ENCODE measurements at regions not wholly inside any gene's neighbourhood (a gene's known extent, or its start where the extent isn't known, plus 50 kb on each side); places are given as distances from the start of the nearest gene placed in this dataset.

GRCh38 chr4:35649011-35649410, 595.3 kb downstream of the ARAP2 start:
- intact Hi-C loops (cut with micrococcal nuclease): no loop called here
- no peaks in the 10 kb centered on the region for H3K4me1 Mint-ChIP-seq
- H3K4me3 Mint-ChIP-seq: no peak overlapping the region
- H3K27me3 Mint-ChIP-seq: no peaks in the 10 kb centered on the region
- H3K9me3 ChIP-seq (ENCODE audit: control insufficient read depth in 1 of 2, low read length in 2 of 2): no peaks in the 10 kb centered on the region
- POLR2A ChIA-PET (ENCODE audit: partially characterized antibody): no interaction called here
- H3K27me3 ChIP-seq (ENCODE audit: insufficient read depth, low read length): no peaks in the 10 kb centered on the region
- peaks cover 0 to 5% (median 0%) of the 10 kb centered on the region in 8 donors for H3K9me3 Mint-ChIP-seq
- no peak overlapping the region for H3K27ac ChIP-seq (ENCODE audit: low read depth, low read length)
- DNase-seq: no peak
- H3K36me3 Mint-ChIP-seq: no peaks in the 10 kb centered on the region
- H3K27ac Mint-ChIP-seq: no peak overlapping the region
- no peaks in the 10 kb centered on the region for H3K4me1 ChIP-seq (ENCODE audit: insufficient read depth, low read length)
- H3K4me3 ChIP-seq (ENCODE audit: low read length in 2 of 2): no peak overlapping the region
- H3K36me3 ChIP-seq (ENCODE audit: insufficient read depth, low read length): no peaks in the 10 kb centered on the region
- CTCF ChIA-PET (ENCODE audit: partially characterized antibody): no interaction called here

DNA sequence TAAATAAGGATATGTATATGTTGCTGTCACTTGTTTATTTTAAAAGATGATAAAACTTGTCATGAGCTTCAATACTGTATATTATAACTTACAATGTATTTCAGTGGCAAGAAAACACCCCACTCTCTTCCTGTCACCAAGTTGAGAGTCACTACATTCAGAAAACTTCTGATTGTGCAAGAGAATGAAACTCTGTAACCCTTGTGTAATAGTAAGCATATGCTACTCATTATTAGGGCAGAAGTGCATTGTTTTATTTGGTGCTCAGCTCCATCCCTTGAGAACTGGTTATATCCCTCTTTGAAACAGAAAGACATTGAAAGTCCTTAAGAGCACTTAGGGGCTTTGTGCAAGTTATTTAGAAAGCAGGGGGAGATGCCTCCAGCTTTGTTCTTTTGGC, 594.5 kb downstream of the ARAP2 start:
- no peaks in the 10 kb centered on the region for H3K4me1 ChIP-seq (ENCODE audit: insufficient read depth, low read length)
- POLR2A ChIA-PET (ENCODE audit: partially characterized antibody): no interaction called here
- H3K9me3 ChIP-seq (ENCODE audit: control insufficient read depth in 1 of 2, low read length in 2 of 2): no peaks in the 10 kb centered on the region
- no peaks in the 10 kb centered on the region for H3K36me3 ChIP-seq (ENCODE audit: insufficient read depth, low read length)
- Mint-ChIP-seq H3K9me3 (peaks cover 0 to 5% (median 0%) of the 10 kb centered on the region in 8 donors), H3K4me3 (no peak overlapping the region), H3K27ac (no peak overlapping the region), H3K36me3 (no peaks in the 10 kb centered on the region), H3K27me3 (no peaks in the 10 kb centered on the region), H3K4me1 (no peaks in the 10 kb centered on the region)
- no peak for DNase-seq
- H3K27me3 ChIP-seq (ENCODE audit: insufficient read depth, low read length): no peaks in the 10 kb centered on the region
- no peak overlapping the region for H3K27ac ChIP-seq (ENCODE audit: low read depth, low read length)
- no peak overlapping the region for H3K4me3 ChIP-seq (ENCODE audit: low read length in 2 of 2)
- CTCF ChIA-PET (ENCODE audit: partially characterized antibody): no interaction called here
- intact Hi-C loops (cut with micrococcal nuclease): no loop called here

DNA sequence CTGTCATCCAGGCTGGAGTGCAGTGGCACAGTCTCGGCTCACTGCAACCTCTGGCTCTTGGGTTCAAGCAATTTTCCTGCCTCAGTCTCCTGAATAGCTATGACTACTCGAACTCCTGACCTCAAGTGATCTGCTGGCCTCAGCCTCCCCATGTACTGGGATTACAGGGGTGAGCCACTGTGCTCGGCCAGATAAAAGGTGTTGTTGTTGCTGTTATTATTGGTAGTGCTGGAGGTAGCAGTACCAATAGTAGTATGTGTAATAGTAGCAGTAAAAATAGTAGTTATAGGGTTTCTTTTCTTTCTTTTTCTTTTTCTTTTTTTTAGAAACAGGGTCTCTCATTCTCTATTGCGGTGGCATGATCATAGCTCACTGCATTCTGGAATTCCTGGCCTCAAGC, 592.1 kb downstream of the ARAP2 start:
- no peaks in the 10 kb centered on the region for H3K4me1 Mint-ChIP-seq
- H3K36me3 Mint-ChIP-seq: no peaks in the 10 kb centered on the region
- H3K4me1 ChIP-seq (ENCODE audit: insufficient read depth, low read length): no peaks in the 10 kb centered on the region
- no peak overlapping the region for H3K4me3 Mint-ChIP-seq
- H3K9me3 ChIP-seq (ENCODE audit: control insufficient read depth in 1 of 2, low read length in 2 of 2): no peaks in the 10 kb centered on the region
- H3K27ac ChIP-seq (ENCODE audit: low read depth, low read length): no peak overlapping the region
- H3K36me3 ChIP-seq (ENCODE audit: insufficient read depth, low read length): no peaks in the 10 kb centered on the region
- CTCF ChIA-PET (ENCODE audit: partially characterized antibody): no interaction called here
- H3K27me3 ChIP-seq (ENCODE audit: insufficient read depth, low read length): no peaks in the 10 kb centered on the region
- POLR2A ChIA-PET (ENCODE audit: partially characterized antibody): no interaction called here
- no peak overlapping the region for H3K4me3 ChIP-seq (ENCODE audit: low read length in 2 of 2)
- peaks cover 0 to 6% (median 0%) of the 10 kb centered on the region in 8 donors for H3K9me3 Mint-ChIP-seq
- intact Hi-C loops (cut with micrococcal nuclease): no loop called here
- no peak for DNase-seq
- H3K27me3 Mint-ChIP-seq: no peaks in the 10 kb centered on the region
- no peak overlapping the region for H3K27ac Mint-ChIP-seq

- ChIA-PET POLR2A (ENCODE audit: partially characterized antibody) (no interaction called here), CTCF (ENCODE audit: partially characterized antibody) (no interaction called here)
- intact Hi-C loops (cut with micrococcal nuclease): no loop called here
Measured at GRCh38 chr4:35653451-35653850, 590.9 kb downstream of the ARAP2 start.

DNA sequence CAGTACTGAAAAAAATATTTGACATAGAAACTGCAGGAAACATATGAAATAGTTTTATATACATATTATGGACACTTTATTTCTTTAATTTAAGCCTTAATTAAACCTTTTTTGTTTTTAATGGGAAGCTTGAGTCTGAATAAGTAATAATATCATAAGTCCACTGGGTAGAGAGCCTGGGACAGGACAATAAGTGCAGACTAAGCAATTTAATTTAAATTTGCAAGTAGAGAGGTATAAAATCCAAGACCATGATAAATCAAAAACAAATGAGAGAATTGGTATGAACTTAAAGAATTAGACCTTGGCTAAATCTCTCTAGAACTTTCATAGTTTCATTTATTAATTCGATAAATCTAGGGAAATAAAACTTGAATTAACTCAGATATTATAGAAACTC, 571.2 kb downstream of the ARAP2 start:
- Mint-ChIP-seq H3K27ac (no peak overlapping the region), H3K36me3 (no peaks in the 10 kb centered on the region), H3K4me3 (no peak overlapping the region), H3K9me3 (peaks cover 0 to 3% (median 0%) of the 10 kb centered on the region in 8 donors), H3K27me3 (no peaks in the 10 kb centered on the region), H3K4me1 (no peaks in the 10 kb centered on the region)
- H3K4me3 ChIP-seq (ENCODE audit: low read length in 2 of 2): no peak overlapping the region
- no peaks in the 10 kb centered on the region for H3K4me1 ChIP-seq (ENCODE audit: insufficient read depth, low read length)
- no peaks in the 10 kb centered on the region for H3K9me3 ChIP-seq (ENCODE audit: control insufficient read depth in 1 of 2, low read length in 2 of 2)
- H3K27ac ChIP-seq (ENCODE audit: low read depth, low read length): no peak overlapping the region
- POLR2A ChIA-PET (ENCODE audit: partially characterized antibody): no interaction called here
- intact Hi-C loops (cut with micrococcal nuclease): no loop called here
- no peaks in the 10 kb centered on the region for H3K36me3 ChIP-seq (ENCODE audit: insufficient read depth, low read length)
- no peaks in the 10 kb centered on the region for H3K27me3 ChIP-seq (ENCODE audit: insufficient read depth, low read length)
- CTCF ChIA-PET (ENCODE audit: partially characterized antibody): no interaction called here
- no peak for DNase-seq

More at GRCh38 chr4:35653451-35653850, 590.9 kb downstream of the ARAP2 start:
- H3K4me1 ChIP-seq (ENCODE audit: insufficient read depth, low read length): no peaks in the 10 kb centered on the region
- DNase-seq: no peak
- no peak overlapping the region for H3K4me3 ChIP-seq (ENCODE audit: low read length in 2 of 2)
- H3K27ac ChIP-seq (ENCODE audit: low read depth, low read length): no peak overlapping the region
- Mint-ChIP-seq H3K27me3 (no peaks in the 10 kb centered on the region), H3K9me3 (peaks cover 0 to 6% (median 0%) of the 10 kb centered on the region in 8 donors), H3K27ac (no peak overlapping the region), H3K36me3 (no peaks in the 10 kb centered on the region), H3K4me1 (no peaks in the 10 kb centered on the region), H3K4me3 (no peak overlapping the region)
- no peaks in the 10 kb centered on the region for H3K9me3 ChIP-seq (ENCODE audit: control insufficient read depth in 1 of 2, low read length in 2 of 2)
- H3K36me3 ChIP-seq (ENCODE audit: insufficient read depth, low read length): no peaks in the 10 kb centered on the region
- no peaks in the 10 kb centered on the region for H3K27me3 ChIP-seq (ENCODE audit: insufficient read depth, low read length)

DNA sequence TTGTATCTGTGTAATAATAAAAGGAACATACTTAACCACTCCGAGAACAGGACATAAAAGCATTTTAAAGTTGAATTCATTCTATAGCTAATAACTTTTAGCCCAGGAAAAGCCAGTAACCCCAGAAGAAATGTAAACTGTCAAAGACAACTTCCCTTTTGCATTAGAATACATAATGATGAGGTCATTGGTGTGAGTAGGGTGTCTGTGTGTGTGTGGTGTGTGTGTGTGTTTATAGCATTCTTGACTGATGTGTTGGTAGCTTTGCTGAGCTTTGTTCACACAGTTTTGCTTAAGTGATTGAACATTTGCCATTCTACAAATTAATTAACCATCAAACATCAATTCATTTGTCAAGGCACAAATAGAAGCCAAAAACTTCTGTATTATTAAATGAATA, 559.6 kb downstream of the ARAP2 start:
- no peak overlapping the region for H3K27ac ChIP-seq (ENCODE audit: low read depth, low read length)
- Mint-ChIP-seq H3K4me1 (no peaks in the 10 kb centered on the region), H3K27me3 (no peaks in the 10 kb centered on the region), H3K36me3 (no peaks in the 10 kb centered on the region), H3K4me3 (no peak overlapping the region), H3K9me3 (peaks cover 0 to 7% (median 3%) of the 10 kb centered on the region in 8 donors), H3K27ac (no peak overlapping the region)
- no peaks in the 10 kb centered on the region for H3K27me3 ChIP-seq (ENCODE audit: insufficient read depth, low read length)
- ChIA-PET POLR2A (ENCODE audit: partially characterized antibody) (no interaction called here), CTCF (ENCODE audit: partially characterized antibody) (no interaction called here)
- H3K4me1 ChIP-seq (ENCODE audit: insufficient read depth, low read length): no peaks in the 10 kb centered on the region
- no peak for DNase-seq
- H3K9me3 ChIP-seq (ENCODE audit: control insufficient read depth in 1 of 2, low read length in 2 of 2): no peaks in the 10 kb centered on the region
- H3K36me3 ChIP-seq (ENCODE audit: insufficient read depth, low read length): no peaks in the 10 kb centered on the region
- H3K4me3 ChIP-seq (ENCODE audit: low read length in 2 of 2): no peak overlapping the region
- intact Hi-C loops (cut with micrococcal nuclease): no loop called here

DNA sequence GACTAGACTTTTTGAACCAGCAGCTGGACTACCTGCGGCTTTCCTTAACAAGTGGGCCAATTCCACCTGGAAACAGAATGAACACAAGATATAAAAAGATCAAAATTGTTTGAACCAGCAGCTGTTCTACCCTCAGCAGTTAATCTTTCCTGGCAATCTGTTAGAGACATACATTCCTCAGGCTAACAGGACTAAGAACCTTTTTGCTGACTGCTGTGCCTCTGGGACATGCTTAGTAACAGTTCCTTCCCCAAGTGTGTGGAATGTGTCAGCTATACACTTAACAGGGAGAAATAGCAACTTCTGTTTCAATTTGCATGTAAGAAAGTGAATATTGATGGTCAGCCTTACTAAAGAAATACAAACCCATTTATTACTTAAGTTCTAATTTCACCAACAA, 554.4 kb downstream of the ARAP2 start:
- Mint-ChIP-seq H3K4me1 (no peaks in the 10 kb centered on the region), H3K9me3 (peaks cover 0 to 1% (median 0%) of the 10 kb centered on the region in 8 donors), H3K4me3 (no peak overlapping the region), H3K36me3 (no peaks in the 10 kb centered on the region), H3K27me3 (no peaks in the 10 kb centered on the region), H3K27ac (no peak overlapping the region)
- Histone ChIP-seq H3K36me3 (ENCODE audit: insufficient read depth, low read length) (no peaks in the 10 kb centered on the region), H3K4me1 (ENCODE audit: insufficient read depth, low read length) (no peaks in the 10 kb centered on the region), H3K27me3 (ENCODE audit: insufficient read depth, low read length) (no peaks in the 10 kb centered on the region), H3K9me3 (ENCODE audit: control insufficient read depth in 1 of 2, low read length in 2 of 2) (no peaks in the 10 kb centered on the region), H3K4me3 (ENCODE audit: low read length in 2 of 2) (no peak overlapping the region), H3K27ac (ENCODE audit: low read depth, low read length) (no peak overlapping the region)
- POLR2A ChIA-PET (ENCODE audit: partially characterized antibody): no interaction called here
- no peak for DNase-seq
- intact Hi-C loops (cut with micrococcal nuclease): no loop called here
- CTCF ChIA-PET (ENCODE audit: partially characterized antibody): no interaction called here

DNA sequence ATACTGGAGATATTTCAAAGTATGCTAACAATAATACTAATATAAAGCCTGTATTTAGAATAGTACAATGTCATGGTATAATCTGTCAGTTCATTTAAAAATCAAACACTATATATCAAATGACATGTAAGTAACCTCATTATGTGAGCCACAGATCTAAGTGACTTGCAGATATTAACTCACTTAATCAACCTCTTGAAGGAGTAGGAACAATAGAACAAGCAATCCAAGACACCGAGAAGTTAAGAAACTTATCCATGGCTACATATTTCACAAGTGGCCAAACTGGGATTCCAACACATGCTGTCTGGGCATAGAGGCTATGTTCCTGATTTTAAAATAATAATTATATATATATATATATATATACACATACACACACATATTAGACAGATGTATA, 554.0 kb downstream of the ARAP2 start:
- no peak for DNase-seq
- POLR2A ChIA-PET (ENCODE audit: partially characterized antibody): no interaction called here
- Histone ChIP-seq H3K4me1 (ENCODE audit: insufficient read depth, low read length) (no peaks in the 10 kb centered on the region), H3K27ac (ENCODE audit: low read depth, low read length) (no peak overlapping the region), H3K4me3 (ENCODE audit: low read length in 2 of 2) (no peak overlapping the region), H3K9me3 (ENCODE audit: control insufficient read depth in 1 of 2, low read length in 2 of 2) (no peaks in the 10 kb centered on the region), H3K27me3 (ENCODE audit: insufficient read depth, low read length) (no peaks in the 10 kb centered on the region), H3K36me3 (ENCODE audit: insufficient read depth, low read length) (no peaks in the 10 kb centered on the region)
- CTCF ChIA-PET (ENCODE audit: partially characterized antibody): no interaction called here
- Mint-ChIP-seq H3K4me1 (no peaks in the 10 kb centered on the region), H3K36me3 (no peaks in the 10 kb centered on the region), H3K9me3 (peaks cover 0 to 1% (median 0%) of the 10 kb centered on the region in 8 donors), H3K4me3 (no peak overlapping the region), H3K27ac (no peak overlapping the region), H3K27me3 (no peaks in the 10 kb centered on the region)
- intact Hi-C loops (cut with micrococcal nuclease): no loop called here
